ENCODE measurements at regions not wholly inside any gene's neighbourhood (a gene's known extent, or its start where the extent isn't known, plus 50 kb on each side); places are given as distances from the start of the nearest gene placed in this dataset.

DNA sequence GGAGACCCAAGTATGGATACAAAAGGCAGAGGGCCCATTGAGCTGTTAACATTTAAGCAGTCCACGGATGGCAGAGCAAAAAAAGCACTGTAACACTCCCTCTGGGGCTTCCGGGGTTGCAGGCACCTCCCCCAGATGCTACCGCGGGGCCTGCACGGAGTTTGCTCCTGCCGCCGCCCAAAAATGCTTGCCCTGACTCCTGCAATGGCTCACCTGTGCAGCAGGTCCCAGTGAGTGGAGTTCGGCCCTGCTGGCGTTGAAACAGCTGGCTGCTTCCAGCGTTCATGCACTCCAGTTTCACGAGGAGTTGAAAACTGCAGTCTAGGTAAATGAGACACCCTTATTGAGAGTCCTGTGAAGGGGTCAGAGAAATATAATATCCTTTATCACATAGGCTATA lies 832.8 kb downstream of the NCAM2 start:
- TF ChIP-seq, protein P1, sequence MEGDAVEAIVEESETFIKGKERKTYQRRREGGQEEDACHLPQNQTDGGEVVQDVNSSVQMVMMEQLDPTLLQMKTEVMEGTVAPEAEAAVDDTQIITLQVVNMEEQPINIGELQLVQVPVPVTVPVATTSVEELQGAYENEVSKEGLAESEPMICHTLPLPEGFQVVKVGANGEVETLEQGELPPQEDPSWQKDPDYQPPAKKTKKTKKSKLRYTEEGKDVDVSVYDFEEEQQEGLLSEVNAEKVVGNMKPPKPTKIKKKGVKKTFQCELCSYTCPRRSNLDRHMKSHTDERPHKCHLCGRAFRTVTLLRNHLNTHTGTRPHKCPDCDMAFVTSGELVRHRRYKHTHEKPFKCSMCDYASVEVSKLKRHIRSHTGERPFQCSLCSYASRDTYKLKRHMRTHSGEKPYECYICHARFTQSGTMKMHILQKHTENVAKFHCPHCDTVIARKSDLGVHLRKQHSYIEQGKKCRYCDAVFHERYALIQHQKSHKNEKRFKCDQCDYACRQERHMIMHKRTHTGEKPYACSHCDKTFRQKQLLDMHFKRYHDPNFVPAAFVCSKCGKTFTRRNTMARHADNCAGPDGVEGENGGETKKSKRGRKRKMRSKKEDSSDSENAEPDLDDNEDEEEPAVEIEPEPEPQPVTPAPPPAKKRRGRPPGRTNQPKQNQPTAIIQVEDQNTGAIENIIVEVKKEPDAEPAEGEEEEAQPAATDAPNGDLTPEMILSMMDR (IDR thresholded peaks at IDR 0.05) = no peak
- no peak for TF ChIP-seq EZH2 (IDR thresholded peaks at IDR 0.05)

All from neural progenitor cell (in vitro differentiated cells).